Skeletal muscle satellite cell (primary cell): ENCODE measurements at regions not wholly inside any gene's neighbourhood (a gene's known extent, or its start where the extent isn't known, plus 50 kb on each side); places are given as distances from the start of the nearest gene placed in this dataset.

ENCODE experiments used
- H3K27me3 ChIP-seq: 2 replicates; pipeline ENCODE4 v1.7.0; 2013; ENCODE audit warnings: low read length; ENCODE audit not compliant: control insufficient read depth, insufficient read depth
- H3K36me3 ChIP-seq: 2 replicates; pipeline ENCODE4 v1.7.0; 2013; ENCODE audit warnings: mild to moderate bottlenecking, control low read depth, low read length; ENCODE audit not compliant: insufficient read depth
- H3K4me1 ChIP-seq: 2 replicates; pipeline ENCODE4 v1.7.0; 2013; ENCODE audit warnings: low read length; ENCODE audit not compliant: control insufficient read depth, insufficient read depth
- H3K4me2 ChIP-seq: 2 replicates; pipeline ENCODE4 v1.7.0; 2013; ENCODE audit warnings: mild to moderate bottlenecking, low read length
- H3K4me3 ChIP-seq: 2 replicates; pipeline ENCODE4 v1.7.0; 2013; ENCODE audit warnings: low read length
- H3K9ac ChIP-seq: 2 replicates; pipeline ENCODE4 v1.7.0; 2013; ENCODE audit warnings: mild to moderate bottlenecking, low read depth, low read length, moderate library complexity
- H3K9me3 ChIP-seq: replicated peaks from 2 replicates; pipeline ENCODE4 v1.7.0; 2013; ENCODE audit warnings: mild to moderate bottlenecking, control low read depth, low read length

DNA sequence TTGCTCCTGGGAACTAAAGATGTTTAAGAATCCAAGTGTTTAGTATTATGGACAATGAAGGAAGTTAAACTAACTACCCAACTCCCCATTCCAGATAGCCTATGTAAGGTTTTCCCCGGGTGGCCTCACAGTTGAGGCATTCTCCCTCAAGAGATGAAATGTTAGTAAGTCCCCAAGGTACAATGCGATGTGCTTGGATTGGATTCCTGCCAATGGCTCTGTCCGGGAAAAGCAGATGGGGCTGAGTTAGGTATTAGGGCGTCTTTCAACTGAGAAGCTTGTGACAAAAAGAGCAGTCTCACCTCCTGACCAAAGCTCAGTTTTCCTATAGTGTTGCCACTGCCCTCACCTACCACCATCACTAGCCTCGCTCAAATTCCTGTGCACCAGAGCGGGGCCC is 64.8 kb upstream of the E2F7 start:
- Histone ChIP-seq H3K4me2 (no peak overlapping the region), H3K4me1 (peaks cover 2% of the 10 kb centered on the region), H3K9ac (no peak overlapping the region), H3K36me3 (no peaks in the 10 kb centered on the region), H3K4me3 (no peak overlapping the region), H3K9me3 (no peaks in the 10 kb centered on the region), H3K27me3 (no peaks in the 10 kb centered on the region)

DNA sequence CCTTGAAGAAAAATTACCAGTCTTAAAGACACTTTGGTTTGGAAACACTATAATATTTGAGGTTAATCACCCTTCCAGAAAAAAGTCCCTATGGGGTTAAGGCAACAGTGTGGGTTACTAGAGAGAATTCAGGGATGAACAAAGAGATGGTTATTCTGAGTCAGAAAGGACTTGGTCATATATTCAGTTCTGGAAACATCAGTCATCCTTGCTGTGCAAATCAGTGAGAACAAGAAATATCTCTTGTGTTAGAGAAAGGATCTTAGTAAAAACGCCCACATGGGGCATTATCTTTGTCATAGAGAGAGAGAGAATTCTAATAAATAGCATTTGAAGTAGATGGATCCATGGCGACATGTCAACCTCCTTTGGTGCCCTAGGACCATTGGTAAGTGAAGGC is 59.4 kb upstream of the E2F7 start:
- Histone ChIP-seq H3K4me1 (peaks cover 46% of the 10 kb centered on the region), H3K36me3 (no peaks in the 10 kb centered on the region), H3K27me3 (no peaks in the 10 kb centered on the region), H3K4me2 (no peak overlapping the region), H3K9me3 (no peaks in the 10 kb centered on the region), H3K4me3 (no peak overlapping the region), H3K9ac (no peak overlapping the region)

- peak overlapping the region; percentile 20 for H3K4me2 ChIP-seq
- H3K9ac ChIP-seq, result peak overlapping the region; percentile 61
- peaks cover 59% of the 10 kb centered on the region for H3K4me1 ChIP-seq
- H3K4me3 ChIP-seq, result no peak overlapping the region
- no peaks in the 10 kb centered on the region for H3K27me3 ChIP-seq
- H3K36me3 ChIP-seq, result no peaks in the 10 kb centered on the region
- no peaks in the 10 kb centered on the region for H3K9me3 ChIP-seq
These were observed 57.3 kb upstream of the E2F7 start for GRCh38 chr12:77122661-77123060.

- Histone ChIP-seq H3K4me2 (peak overlapping the region; percentile 64), H3K36me3 (no peaks in the 10 kb centered on the region), H3K4me1 (peaks cover 61% of the 10 kb centered on the region), H3K27me3 (no peaks in the 10 kb centered on the region), H3K9ac (peak overlapping the region; percentile 64), H3K4me3 (no peak overlapping the region), H3K9me3 (no peaks in the 10 kb centered on the region)
These were observed 56.9 kb upstream of the E2F7 start for GRCh38 chr12:77122236-77122635.

DNA sequence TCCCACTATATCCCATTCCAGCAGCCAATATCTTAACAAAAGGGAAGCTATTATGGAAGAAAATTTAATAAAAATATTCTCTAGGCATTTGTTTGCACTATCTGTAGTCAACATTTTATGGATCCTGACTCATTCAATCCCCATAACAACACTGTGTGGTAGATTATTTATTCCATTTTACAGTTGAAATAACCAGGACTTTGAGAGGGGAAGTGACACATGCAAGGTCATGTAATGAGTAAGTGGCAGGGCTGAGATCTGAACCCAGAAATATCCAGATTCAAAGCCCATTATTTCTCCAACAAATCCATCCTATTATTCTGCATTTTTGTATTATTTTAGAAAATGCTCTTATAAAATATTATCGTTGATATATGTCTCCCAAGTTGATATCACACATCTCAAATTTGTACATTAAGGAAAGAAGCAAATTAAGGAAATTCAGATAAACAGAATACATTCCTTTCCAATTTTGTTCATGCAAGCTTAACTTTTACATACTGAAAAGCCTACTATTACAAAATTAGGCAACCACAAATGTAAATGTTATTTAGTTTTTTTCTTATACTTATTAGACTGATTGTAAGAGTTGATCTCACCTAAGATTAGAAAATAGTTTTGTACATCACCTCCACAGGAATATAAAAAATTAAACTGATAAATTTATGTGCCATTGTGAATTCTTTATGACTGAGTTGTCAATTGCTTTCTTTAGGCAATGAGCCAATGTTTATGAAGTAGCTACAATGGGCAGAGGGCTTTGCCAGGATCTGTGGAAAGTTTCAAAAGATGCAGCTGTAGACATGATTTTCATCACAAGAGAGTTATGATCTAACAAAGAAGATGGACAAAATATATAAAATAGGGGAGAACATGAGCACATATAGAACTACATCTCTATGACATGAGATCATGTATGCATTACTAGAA is 55.1 kb upstream of the E2F7 start:
- Histone ChIP-seq H3K36me3 (no peaks in the 10 kb centered on the region), H3K4me3 (peak overlapping the region; percentile 23), H3K4me1 (peaks cover 79% of the 10 kb centered on the region)

GRCh38 chr12:77118696-77119095 is 53.3 kb upstream of the E2F7 start:
- no peak overlapping the region for H3K9ac ChIP-seq
- no peak overlapping the region for H3K4me2 ChIP-seq
- peaks cover 72% of the 10 kb centered on the region for H3K4me1 ChIP-seq
- H3K4me3 ChIP-seq, result no peak overlapping the region
- no peaks in the 10 kb centered on the region for H3K36me3 ChIP-seq
- H3K27me3 ChIP-seq, result no peaks in the 10 kb centered on the region
- no peaks in the 10 kb centered on the region for H3K9me3 ChIP-seq

More for the DNA sequence above, 55.1 kb upstream of the E2F7 start:
- Histone ChIP-seq H3K9ac (peak overlapping the region; percentile 64), H3K9me3 (no peaks in the 10 kb centered on the region), H3K27me3 (no peaks in the 10 kb centered on the region), H3K4me2 (peak overlapping the region; percentile 45)

- no peaks in the 10 kb centered on the region for H3K27me3 ChIP-seq
- peaks cover 54% of the 10 kb centered on the region for H3K4me1 ChIP-seq
- H3K4me2 ChIP-seq, result peak overlapping the region; percentile 27
- H3K9me3 ChIP-seq, result no peaks in the 10 kb centered on the region
- no peak overlapping the region for H3K4me3 ChIP-seq
- no peak overlapping the region for H3K9ac ChIP-seq
- no peaks in the 10 kb centered on the region for H3K36me3 ChIP-seq
These were observed 50.9 kb upstream of the E2F7 start for GRCh38 chr12:77116277-77116676.

DNA sequence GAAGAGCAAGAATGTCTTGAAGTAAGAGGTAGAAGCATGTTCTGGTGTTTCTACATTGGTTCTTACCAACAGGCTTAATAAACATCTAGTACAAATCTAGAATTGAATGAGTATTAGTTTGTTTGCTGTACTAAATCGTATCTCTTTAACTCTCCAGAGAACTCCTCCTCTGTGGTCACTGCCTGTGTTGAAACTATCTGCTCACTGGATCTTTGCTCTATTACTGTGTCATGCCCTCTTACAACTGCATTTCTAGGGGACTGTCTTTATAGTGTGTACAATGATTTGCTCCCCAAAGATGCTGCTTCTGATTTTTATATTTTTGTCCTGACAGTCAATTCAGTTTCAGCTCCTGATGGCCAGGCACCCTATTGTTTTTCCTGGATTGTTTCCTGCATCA is 50.1 kb upstream of the E2F7 start:
- H3K36me3 ChIP-seq, result no peaks in the 10 kb centered on the region
- no peaks in the 10 kb centered on the region for H3K9me3 ChIP-seq
- no peak overlapping the region for H3K9ac ChIP-seq
- no peaks in the 10 kb centered on the region for H3K27me3 ChIP-seq
- no peak overlapping the region for H3K4me3 ChIP-seq
- no peak overlapping the region for H3K4me2 ChIP-seq
- H3K4me1 ChIP-seq, result peaks cover 46% of the 10 kb centered on the region
